NCI-H187 (cell line): ENCODE measurements at regions not wholly inside any gene's neighbourhood (a gene's known extent, or its start where the extent isn't known, plus 50 kb on each side); places are given as distances from the start of the nearest gene placed in this dataset.
A peak's percentile ranks its signal among the peaks of the same experiment; 100 is the strongest.
"Not testable (repeated sequence)": the region's sequence is repeated elsewhere in the genome, so short reads cannot be mapped to it uniquely, and the experiment has no call there.

ENCODE experiments used
- DNase-seq, 2 experiments: peaks; one replicate each; lab custom pipeline; 2025; lab: John Stamatoyannopoulos, UW

GRCh38 chr11:126149759-126150625, 61.5 kb downstream of the RPUSD4 start:
- no peak for DNase-seq

DNA sequence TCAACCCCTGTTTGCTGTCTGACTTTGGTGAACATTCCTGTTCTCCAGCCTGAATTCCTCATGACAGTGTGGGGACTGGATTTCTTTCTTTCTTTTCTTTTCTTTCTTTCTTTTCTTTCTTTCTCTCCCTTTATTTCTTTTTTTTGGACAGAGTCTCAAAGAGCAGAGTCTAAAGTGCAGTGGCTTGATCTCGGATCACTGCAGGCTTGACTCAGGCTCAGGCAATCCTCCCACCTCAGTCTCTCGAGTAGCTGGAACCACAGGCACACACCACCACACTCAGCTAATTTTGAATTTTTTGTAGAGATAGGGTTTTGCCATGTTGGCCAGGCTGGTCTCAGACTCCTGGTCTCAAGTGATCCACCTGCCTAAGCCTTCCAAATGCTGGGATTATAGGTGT, 63.1 kb downstream of the RPUSD4 start:
- no peak for DNase-seq

DNA sequence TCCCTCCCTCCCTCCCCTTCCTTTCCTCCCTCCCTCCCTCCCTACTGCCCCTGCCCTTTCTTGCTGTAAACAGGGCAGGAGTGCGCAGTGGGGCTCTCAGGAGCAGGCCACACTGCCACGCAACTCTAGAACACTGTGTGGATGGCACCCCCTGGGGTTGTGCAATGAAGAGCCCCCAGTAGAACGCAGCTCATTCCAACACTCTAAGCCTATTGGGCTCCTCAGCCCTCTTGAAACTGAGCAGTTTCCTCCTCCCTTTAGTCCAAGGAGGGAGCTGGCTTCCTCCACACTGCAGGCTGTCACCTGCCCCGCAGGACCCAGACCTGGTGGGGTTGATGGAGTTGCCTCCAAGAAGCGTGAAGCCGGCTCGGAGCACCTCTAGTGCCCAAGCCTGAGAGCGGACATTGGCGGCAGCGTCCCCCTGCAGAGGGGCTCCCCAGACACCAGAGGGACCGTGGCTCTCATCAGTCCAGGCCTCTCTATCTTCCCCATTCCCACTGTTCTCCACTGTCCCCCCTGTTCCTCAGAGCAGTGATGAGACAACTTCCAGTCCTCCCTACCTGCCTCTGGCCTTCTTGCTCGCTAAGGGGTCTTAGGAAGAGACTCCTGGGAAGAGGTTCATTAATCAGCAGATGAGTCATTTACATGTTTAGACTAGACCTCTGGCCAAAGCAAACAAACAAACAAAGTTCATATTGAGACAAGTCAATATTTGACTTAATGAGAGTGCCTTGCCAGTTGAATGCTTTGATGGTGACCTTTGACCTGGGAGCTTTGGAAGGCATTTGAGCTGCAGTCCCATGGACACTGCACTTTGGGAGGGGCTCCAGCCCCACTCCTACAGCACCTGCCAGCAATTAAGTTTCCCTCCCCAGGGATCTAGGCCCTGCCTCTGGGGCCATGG, 64.0 kb downstream of the RPUSD4 start:
- DNase-seq: no peak

DNA sequence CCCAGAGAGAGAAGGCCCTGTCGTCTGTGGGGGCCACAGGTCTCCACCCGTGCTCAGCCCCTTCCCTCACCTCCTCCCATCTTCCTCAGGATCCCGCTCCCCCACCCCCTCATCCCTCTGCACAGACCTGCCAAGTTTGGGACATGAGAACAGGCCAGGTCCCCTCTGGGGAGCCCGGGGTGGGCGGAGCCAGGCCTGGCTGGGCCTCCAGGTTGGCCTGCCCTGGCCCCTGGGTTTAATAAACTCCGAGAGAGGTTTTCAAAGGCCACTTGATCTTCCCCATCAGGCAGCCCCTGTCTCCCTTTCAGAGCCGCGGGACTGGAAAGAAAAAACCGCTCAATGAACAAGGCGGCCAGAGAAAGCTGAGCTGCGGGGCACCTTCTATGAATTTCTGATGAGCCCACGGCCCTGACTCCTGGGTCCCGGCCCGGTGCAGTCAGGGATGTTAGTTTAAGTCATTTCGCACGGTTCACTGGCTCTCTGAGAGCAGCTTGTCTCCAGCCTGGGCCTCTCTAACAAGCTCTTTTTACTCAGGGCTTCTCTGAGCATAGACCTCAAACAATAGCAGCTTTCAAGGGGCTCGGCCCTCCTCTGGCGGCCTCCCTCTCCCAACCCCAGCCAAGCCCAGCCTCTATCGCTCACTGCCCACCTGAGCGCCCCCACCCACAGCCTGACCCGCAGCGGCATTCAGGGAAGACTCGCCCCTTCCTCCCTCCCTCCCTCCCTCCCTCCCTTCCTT, 64.8 kb downstream of the RPUSD4 start:
- DNase-seq: peak; percentile 91 to 94

GRCh38 chr11:126145954-126146353, 65.5 kb downstream of the RPUSD4 start:
- DNase-seq: no peak

DNA sequence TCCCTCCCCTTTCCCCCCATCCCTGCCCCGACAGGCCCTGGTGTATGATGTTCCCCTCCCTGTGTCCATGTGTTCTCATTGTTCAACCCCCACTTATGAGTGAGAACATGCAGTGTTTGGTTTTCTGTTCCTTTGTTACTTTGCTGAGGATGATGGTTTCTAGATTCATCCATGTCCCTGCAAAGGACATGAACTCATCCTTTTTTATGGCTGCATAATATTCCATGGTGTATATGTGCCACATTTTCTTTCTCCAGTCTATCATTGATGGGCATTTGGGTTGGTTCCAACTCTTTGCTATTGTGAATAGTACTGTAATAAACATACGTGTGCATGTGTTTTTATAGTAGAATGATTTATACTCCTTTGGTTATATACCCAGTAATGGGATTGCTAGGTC, 68.0 kb downstream of the RPUSD4 start:
- not testable (repeated sequence) for DNase-seq

- peak; percentile 25 to 34 for DNase-seq
Observed at GRCh38 chr11:126140926-126141280, 70.5 kb downstream of the RPUSD4 start.

GRCh38 chr11:126140201-126140925, 71.1 kb downstream of the RPUSD4 start:
- DNase-seq: no peak

- no peak for DNase-seq
Observed at GRCh38 chr11:126139111-126140091, 72.0 kb downstream of the RPUSD4 start.

- DNase-seq: no peak
Observed at GRCh38 chr11:126138636-126139035, 72.8 kb downstream of the RPUSD4 start.

DNA sequence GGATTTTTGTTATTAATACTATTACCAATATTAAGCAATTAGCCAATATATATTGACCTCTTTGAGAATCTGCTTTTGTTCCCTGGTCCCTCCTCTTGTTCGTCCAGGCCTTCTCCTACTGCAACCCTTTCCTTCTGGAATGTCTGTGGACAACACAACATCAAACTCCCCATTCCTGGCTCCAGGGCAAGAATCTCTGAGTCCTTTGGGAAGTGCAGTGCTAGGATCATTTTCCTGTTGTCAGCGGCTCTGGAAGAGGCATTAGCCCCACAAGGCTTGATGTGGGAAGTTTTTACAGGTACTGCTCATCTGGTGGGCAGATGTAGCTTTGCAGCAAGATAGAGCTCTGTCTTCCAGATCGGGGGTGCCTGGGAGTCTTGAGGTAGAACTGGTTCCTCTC, 74.3 kb downstream of the RPUSD4 start:
- DNase-seq: no peak

- no peak for DNase-seq
Observed at GRCh38 chr11:126136507-126136906, 73.8 kb upstream of the CDON start.

DNA sequence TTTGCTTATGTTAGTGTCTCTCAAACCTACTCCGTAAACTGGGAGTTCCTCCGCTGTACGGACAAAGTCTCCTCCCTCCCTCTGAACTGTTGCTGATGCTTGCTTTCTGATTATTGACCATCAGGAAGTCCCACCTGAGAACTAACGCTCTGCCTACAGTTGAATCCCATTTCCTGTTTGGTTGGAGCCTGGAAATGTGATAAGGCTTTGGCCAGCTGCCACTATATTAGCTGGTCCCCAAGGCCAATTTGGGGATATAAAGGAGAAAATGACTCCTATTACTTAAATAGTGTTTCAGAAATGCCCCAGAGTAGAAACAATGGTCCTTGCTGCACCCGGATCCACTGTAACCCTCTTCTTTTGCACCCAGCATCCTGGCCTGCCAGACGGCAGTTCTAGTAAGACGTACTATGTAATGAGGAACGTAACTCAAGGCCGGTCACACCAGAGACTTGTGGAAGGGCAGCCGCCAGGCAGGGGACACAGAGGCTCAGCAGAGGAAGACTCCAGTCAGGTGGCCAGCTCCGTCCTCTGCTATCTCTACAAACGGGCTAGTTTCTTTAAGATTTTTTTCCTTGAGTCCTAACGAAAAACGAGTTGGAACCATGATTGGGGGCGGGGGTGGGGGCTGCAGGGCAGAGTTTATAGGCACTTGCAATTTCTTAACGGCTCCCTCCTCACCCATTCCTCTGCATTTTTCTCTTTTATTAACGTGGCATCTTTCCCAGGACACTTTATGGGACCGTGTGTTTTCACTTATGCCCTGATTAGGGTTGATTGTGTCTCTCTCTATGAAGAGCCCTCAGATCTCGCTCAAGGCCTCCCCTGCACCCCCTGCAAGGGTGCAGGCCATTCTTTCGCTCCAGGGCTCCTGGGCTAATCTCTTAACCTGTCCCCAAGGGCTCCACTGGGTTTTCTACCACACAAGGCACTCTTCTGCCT, 72.8 kb upstream of the CDON start:
- no peak for DNase-seq

DNA sequence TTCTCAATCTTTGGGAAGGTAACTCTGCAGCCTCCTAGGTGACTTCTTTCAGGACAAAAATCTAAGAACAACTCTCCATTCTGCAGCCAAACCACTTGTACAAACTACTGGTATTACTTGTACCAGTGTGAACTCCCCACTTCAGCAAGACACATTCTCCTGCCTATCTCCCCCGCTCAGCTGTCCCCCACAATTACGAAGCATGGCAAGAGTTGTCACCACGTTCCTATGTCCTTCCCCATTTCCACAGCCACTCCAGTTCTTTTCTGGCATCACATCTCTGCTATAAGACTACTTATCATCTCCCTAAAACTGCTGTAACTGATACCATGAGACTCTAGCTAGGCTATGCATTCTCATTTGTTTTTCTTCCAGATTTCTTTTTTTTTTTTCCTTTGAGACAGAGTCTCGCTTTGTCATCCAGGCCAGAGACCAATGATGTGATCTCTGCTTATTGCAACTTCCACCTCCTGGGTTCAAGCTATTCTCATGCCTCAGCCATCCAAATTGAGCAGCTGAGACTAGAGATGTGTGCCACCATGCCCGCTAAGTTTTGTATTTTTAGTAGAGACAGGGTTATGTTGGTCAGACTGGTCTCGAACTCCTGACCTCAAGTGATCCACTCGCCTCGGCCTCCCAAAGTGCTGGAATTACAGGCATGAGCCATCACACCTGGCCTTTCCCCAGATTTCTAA, 71.9 kb upstream of the CDON start:
- DNase-seq: no peak

- no peak for DNase-seq
Observed at GRCh38 chr11:126133901-126134300, 71.2 kb upstream of the CDON start.

DNA sequence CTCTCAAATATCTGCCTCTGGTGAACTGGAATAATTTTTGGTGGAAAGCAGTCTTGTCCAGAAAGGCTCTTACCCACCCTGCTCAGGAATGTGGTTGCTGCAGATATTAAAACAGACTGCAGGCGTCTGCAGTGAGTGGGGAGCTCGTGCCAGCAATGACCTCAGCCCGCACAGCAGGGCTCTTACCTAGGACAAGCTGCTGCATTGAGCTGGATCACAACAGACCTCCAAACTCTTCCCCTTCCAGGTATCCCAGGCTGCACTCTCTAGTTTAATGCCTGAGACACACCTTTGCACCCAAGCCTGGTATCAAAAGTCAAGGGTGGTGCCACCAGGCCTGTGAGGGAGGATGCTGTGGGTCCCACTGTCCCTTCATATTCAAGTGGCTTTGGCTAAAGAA, 69.7 kb upstream of the CDON start:
- no peak for DNase-seq

DNA sequence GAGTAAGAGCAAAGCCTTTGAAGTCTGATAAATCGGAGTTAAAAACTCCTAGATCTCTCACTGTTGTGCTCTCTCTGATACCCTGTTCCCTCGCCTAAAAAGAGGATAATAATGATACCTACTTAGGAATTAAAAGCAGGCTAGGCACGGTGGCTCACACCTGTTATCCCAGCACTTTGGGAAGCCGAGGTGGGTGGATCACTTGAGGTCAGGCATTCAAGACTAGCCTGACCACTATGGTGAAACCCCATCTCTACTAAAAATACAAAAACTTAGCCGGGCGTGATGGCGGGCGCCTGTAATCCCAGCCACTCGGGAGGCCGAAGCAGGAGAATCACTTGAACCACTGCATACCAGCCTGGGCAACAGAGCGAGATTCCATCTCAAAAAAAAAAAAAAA, 68.1 kb upstream of the CDON start:
- not testable (repeated sequence) for DNase-seq
